Stimulated activated CD4-positive, alpha-beta T cell treated with anti-CD3 and anti-CD28 coated beads, Interleukin-15, amount 100 ng/mL, for 24 hours (primary cell): ENCODE measurements at regions not wholly inside any gene's neighbourhood (a gene's known extent, or its start where the extent isn't known, plus 50 kb on each side); places are given as distances from the start of the nearest gene placed in this dataset.

Experiments used
- DNase-seq: peaks from one replicate; pipeline ENCODE4 v3.0.0-alpha.2; 2020

DNA sequence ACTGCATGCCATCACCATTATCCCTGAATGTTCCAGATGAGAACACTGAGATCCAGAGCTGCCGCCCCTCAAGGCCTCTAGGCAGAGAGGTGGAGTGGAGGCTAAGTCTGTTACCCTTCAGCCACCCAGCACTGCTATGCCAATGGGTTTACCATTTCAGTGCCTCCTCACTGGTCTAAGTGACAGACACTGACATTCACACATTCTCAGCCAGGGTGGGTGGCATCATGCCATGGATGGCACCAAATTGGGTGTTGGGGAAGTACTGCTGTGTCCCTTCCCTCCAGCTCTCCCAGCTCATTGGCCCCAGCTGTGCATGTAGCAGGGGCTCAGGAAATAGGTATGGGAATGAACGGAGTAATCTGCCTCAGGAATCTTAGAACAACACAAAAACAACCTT, 96.8 kb upstream of the PLET1 start:
- no peak for DNase-seq

DNA sequence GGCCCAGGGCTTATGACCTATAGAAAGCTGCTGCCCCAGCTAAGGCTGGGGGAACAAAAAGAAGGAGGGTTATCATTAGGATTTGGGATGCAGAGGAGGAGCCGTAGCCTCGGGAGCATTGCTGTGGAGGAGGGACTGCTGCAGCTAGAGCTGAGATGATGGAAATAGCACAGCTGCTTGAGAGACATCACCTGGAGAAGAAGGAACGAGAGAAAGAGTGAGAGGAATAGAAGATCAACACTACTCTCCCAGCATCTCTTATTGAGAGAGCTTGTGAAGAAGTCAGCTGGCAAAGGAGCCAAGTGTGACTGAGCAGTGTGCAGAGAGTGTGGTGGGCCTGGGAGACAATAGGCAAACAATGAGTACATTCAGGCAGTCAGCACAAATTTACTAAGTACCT, 100.7 kb upstream of the PLET1 start:
- no peak for DNase-seq

DNA sequence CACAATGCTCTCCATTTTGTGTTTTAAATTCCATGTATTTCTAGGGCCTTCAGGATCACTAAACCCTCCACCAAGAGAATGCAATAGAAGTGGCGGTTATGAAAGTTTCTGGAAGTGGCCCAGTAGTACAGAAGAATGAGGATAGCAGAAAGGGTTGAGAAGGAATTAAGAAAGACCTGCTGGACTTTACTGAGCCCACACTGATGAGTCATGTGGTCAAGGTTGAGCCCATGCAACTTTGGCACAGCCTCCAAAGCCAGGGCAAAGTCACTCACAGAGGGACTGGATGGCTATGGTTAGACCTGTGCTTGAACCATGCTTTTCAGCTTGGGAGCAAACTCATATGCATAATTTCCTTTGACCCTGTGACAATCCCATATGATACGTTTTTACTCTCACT, 102.9 kb upstream of the PLET1 start:
- no peak for DNase-seq

DNA sequence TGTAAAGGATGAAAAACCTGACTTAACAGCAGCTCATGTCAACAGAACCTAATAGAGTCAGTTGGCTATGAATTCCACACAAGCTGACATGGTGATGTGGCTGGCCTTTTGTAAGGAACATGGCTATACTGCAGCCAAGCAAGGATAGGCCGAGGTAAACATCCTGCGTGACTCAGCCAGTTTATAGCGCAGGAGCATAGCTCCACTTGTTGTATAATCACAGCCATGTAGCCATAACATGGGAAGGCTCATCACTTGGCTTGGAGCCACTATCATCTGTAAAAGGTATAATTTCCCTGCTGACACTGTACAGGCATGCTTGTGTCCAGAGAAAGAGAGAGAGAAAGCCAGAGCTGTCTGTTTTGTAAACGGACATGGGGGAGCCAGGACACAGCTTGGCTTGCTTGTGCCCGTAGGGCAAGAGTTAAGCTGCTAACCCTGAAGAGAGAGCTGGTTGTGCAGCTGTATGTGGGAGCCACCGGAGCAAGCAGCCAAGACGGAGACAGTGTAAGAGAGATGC, 104.4 kb upstream of the PLET1 start:
- DNase-seq: no peak

DNA sequence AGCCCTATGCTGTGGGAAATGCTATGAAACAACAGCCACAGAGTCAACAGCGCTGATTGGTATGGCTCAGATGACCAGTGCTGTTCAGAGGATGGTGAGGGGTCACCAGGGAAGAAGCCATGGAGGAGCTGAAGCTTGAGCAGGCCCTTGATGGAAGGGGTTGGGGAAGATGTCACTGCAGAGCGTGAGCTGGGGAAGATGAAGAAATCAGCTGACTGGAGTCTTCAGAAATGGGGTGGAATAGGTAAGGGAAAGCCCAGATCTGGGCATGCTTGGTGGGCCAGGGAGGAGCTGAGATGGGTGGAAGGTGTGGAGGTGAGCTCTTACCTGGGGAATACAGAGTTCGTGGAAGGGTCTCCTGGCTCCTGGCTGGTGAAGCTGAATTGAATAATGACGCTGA, 105.4 kb upstream of the PLET1 start:
- no peak for DNase-seq

DNA sequence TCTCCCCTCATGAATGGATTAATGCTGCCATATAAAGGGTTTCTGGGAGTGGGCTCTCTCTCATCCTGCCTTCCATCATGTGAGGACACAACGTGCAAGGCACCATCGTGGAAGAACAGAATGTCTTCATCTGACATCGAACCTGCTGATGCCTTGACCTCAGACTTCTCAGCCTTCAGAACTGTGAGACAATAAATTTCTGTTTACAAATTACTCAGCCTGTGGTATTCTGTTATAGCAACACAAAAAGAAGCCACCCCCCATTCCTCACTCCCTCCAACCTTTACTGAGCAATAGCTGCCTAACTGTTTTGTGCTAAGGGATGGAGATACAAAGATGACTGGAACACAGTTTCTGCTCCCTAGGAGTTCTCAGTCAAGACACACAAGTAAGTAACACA, 106.1 kb upstream of the PLET1 start:
- no peak for DNase-seq

DNA sequence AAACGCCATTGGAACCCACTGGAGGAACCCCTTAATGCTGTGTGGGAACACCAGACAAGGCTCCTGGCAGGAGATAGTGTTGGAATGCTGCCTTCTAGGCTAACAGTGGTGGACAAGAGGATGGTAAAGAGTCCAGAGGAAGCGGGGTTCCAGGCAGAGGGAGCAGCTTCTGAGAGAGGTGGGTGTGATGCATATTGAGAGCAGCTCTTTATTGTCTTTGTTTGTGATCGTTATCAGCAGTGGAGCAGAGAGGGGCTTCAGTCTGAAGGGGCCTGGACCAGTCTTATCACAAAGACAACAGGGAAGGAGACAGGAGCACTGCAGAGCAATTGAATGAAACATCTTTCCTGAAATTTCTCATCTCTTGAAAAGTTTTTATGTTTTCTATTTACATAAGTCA, 106.8 kb upstream of the PLET1 start:
- no peak for DNase-seq

DNA sequence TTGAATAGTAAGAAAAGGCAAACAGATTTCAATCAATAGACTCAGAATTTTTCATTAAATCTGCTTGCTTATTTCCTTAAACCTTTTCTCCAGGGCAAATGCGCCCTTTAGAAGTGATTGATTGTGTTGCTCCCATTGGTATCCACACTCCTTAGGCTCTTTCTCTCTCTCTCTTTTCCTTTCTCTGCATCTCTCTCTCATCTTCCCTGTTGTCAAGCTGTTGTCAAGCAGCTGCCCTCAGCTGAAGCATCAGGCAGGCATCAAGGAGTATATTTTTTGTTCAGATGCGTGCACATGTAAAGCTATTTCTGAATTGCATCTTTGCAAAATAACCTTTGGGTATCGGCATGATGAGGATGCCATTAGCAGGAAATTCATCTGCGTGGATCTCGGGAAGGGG, 107.2 kb upstream of the PLET1 start:
- no peak for DNase-seq

DNA sequence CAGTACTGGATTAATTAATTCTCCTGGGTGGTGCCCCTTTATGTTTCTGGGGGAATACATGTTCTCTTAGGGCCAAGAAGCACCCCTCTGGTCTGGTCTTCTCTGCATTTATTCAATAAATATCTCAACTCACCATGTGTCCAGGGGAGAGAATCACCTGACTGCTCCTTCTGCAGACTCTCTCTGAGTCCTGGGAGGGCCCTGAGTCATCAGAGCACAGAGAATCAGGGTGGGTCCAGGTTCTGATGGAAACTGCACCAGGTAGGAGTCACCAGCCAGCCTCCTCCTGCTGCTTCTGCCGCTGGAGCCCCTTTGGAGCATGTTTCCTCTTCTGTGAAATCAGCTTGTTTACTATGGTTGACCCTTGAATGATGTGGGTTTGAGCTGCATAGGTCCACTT, 107.7 kb upstream of the PLET1 start:
- no peak for DNase-seq

DNA sequence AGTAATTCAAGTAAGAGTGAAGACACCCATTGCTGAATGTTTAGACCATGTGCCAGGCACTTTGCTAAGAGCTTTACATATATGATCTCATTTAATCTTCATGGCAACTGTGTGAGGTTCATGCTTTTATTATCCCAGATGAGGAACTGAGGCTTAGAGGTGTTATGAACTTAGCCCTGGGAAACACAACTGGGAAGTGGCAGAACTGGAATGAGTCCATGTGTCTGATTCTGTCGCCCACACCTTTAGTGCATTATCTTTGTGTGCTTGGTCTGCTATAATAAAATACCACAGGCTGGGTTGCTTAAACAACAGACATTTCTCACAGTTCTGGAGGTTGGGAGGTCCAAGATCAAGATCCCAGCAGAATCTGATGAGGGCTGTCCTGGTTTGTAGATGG, 108.7 kb upstream of the PLET1 start:
- no peak for DNase-seq

DNA sequence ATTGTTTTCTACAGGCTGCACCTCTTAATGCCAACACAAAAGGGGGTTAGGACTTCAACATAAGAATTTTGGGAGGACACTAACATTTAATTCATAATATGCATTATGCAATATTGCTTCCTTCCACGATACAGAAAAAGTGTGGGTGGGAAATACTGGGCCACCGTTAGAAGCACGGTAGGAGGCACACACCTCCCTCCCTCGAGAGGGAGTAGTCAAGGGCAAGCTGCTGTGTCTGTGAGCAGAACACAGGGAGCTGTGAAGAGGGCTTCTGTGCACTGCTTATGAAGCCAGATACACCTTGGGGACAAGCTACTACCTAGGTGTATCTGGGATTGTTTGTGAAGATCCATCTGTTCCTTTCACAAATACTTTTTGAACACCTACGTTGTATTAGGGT, 109.3 kb upstream of the PLET1 start:
- no peak for DNase-seq

DNA sequence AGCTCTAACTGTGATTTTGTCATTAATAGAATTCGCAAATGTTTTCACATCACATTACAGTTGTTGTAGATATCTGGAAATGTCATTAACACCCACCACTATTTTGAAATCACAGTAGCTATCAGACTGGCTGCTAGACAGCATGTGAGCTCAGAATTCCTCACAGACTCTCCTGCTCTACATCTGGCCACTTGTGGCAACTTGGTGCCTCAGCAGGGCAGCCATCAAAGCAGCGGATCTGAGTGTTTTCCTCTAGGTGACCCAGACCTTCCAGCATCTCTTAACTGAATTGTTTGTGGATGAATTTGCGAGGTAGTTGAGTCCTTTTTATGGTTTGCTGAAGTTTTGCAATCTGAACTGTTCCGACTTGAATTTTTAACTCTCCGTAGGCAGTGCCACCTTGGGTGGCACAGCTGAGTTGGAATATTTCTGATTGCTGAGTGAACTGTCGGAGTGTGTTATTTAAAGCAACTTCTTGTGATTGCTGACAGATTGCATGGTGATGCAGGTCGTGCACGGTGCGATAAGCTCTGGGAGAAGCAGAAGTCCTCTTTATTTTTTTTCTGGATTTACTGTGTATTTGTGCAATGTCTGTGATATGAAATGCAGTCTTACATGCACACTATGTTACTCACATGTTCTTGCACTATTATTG, 114.0 kb upstream of the PLET1 start:
- DNase-seq: no peak

DNA sequence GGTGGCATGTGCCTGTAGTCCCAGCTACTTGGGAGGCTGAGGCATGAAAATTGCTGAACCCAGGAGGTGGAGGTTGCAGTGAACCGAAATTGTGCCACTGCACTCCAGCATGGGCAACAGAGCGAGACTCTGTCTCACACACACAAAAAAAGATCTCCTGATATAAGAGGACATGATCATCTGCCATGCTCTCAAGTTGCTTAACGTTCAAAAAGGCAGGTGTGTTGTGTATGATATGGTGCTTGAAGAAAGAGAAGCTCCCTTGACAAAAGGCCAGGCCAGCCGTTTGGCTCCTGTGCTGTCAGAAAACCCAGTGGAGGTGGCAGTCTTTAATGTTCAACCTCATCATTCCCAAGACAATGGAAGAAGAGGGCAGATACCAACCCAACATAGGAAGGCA, 117.3 kb upstream of the PLET1 start:
- DNase-seq: no peak

DNA sequence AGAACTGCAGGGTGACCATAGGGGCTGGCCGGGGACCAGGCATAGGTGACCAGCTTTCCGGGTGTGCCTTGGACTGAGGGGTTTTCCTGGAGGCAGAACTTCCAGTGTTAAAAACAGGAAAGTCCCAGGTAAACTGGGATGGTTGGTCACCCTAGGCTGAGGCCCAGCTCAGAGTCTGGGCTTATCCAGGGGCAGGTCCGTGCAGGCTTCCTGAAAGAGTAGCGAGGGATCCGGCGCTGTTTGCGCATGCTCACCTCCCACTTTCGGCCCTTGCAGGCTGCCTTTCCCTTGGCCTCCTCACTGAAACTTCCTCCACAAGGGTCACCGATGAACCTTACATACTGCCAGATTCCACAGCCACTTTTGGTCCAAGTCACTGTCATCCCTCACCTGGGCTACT, 119.8 kb upstream of the PLET1 start:
- no peak for DNase-seq

DNA sequence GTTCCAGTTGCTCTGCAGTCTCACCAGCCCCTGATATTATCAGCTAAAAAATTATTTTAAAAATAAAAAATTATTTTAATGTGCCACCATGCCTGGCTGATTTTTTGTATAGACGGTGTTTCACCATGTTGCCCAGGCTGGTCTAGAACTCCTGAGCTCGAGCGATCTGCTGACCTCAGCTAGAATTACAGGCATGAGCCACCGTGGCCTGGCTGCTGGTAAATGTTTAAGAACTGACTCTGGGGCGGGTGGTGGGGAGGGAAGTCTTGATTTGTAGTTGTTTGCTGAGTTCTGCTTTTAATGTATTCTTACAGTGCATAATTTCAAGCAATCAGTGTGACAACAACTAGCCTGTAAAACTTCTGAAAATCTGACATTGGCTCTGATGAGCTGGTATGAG, 120.9 kb upstream of the PLET1 start:
- DNase-seq: no peak

DNA sequence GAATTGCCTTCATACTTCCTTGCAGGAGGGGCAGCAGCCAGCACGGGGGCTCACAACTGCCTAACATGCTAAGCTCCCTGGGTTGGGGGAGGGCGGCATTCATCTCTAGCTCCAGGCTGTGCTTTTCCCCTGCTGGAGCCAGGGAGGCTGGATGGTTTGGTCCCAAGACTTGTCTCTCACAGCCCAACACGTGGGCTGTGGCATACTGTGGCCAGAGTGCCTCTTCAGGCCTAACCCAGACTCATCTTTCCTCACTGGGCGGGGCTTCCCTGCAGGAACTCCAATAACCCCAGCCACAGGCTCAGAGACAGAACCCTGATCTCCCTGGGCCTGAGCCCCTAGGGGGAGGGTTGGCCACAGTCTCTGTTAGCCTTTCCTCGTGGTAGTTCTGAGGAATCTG, 121.9 kb upstream of the PLET1 start:
- DNase-seq: no peak

DNA sequence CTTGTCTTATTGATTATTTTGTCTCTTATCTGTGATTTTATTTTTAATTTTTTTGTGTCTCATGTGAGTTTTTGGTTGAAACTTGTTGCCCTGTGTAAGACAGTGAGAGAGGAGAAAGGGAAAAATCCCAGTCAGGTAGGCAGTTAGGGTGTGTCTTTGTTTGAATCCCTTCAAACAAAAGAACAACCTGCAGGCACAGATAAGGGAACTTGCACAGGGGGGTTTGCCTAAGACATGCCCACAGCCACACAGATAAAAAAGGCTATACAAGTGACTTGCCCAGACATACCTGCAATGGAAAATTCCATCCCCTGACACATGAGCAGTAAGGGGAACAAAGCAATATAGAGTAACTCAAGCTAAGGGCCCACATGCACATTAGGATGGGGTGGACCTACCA, 127.8 kb upstream of the PLET1 start:
- DNase-seq: no peak

DNA sequence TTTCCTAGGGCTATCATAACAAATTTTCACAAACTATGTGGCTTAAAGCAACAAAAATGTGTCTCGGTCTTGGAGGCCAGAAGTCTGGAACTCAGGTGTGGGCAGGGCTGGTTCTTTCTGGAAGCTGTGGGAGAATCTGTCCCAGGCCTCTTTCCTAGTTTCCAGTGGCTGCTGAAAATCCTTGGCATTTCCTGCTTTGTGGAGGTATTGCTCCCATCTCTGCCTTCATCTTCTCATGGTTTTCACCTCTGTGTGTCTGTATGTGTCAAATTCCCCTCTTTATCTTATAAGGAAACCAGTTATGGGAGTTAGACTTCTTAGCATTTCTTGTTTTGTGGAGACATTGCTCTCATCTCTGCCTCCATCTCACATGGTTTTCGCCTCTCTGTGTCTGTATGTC, 130.4 kb upstream of the PLET1 start:
- no peak for DNase-seq

DNA sequence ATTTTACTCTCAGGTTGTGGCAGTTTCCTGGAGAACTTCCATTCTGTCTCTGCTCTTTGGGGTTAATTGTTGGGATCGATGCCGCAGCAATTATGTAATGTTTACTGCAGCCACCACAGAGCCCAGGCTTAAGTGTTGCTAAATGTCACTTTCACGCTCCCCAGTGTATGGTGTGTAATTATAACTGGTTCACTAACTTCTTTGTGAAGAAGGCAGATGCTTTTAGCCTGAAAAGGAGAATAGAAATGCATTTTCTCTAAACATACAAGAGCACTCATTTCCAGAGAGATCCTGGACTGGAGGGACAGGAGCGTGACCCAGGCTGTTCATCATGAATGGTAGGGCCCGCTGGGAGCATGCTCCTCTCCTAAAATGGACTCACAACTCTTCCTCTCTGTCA, 132.2 kb upstream of the PLET1 start:
- DNase-seq: no peak

DNA sequence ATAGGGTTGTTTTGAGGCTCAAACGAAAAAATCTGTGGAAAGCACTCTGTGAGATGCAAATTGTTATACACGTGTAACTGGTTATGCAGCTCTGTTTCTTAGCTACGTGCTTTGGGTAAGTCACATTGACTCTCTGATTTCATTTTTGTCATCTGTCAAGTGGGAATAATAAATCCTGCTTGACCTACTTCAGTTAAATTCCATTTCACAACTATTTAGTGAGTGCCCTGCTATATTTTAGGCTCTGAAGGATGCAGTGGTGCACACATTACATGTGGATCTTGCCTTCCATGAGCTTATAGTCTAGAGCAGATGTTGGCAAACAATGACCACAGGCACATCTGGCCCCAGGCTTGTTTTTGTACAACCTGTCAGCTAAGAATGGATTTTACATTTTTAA, 133.6 kb upstream of the PLET1 start:
- DNase-seq: no peak

DNA sequence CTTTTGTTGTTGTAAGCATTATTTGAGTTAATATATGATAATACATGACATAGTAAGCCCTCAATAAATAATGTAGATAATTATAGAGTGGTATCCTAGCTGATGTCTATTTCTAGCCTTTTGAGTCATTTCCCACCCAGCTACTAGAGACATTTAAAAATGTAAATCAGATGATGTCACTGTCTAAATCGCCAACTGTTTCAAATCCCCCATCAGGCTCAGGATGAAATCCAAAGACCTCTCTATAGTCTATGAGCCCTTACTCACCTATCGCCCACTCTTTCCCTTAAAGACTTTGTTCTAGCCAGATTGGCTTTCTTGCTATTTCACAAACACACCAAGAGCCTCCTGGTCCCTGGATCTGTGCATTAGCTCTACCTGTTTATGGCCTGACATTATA, 135.4 kb upstream of the PLET1 start:
- no peak for DNase-seq

DNA sequence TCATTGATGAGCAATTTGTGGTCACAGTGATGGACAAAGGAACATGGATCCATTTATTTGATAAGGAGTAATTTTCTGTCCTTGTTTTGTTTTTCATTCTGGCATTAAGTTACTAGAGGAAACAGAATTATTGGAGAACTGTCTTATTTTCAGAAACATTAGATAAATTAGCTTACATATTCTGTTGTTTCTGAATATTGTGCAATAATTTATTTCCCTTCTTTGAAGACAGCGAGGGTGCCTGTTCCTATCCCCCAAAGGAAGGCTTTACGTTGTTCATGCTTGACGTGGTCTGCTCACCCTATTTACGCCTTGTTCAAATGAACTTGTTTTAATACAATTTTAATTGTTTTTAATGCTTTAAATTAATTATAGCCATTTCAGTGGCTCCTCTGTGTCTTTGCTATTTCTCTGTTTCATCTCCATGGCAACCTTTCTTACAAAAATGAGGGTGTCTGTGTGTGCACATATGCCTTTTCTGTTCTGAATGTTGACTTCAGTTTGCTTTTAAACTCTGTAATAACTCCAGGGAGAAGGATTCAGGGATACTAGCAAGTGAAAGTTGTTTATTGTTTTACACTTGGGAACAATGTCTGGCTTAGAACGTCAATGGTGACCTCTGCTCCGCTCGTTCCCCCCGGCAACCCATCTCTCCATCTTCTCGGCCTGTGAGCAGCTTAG, 138.3 kb upstream of the PLET1 start:
- DNase-seq: no peak

DNA sequence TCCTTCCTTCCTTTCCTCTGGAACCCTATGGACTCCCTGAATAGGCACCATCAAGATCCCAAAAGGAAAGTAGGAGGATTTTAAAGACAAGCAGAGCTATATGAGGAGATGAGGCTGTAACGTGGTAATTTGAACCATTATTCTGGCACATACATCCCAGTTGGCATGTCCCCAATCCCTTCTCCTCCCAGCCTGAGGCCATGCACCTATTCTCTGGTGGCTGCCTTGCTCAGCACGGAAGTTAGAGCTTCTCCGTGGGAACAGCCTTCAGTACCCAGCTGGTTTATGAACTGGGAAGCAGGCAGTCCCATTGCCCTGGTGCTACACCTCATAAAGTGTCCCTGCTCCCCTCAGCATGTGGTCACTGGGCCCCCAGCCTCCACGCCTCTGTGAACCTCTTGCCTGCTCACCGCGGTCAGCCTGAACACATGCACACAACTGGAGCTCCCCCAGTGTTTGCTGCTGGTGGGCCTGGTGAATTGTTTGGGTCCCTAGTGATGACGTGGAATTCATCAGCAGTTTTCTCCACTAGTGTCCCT, 139.9 kb upstream of the PLET1 start:
- DNase-seq: no peak

DNA sequence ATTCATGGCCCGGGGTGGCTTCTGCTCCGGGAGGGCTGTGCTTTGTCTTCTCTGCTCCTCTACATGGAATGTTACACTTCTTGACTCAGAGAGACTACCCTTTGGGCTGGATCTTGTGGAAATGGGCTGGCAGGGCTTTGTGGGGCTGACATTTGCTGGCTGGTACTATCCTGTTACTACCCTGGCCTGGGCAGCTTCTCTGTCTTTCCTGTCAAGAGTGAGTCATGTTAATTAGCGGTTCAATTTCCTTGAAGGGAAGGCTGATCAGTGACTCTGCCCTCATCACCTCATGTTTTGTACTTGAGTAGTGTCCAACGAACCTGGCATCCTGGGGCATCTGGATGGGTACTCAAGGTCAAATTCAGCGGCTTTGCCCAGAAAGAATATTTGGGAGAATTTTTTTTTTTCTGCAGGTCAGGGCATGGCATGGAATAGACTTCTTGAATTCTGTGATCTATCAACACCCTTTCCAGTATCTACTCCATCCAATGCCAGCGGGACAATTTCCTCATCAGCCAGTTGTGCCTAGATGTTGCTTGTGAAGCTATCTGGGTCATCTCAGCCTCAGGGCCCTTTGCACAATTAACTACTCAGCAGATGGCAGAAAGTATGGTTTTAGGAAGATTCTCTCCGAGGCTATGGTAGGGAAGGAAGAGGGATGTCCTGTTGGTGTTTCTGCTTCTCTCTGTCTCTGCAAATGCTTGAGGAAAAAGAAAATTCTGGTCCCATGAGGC, 140.5 kb upstream of the PLET1 start:
- no peak for DNase-seq
